HL-60 (cell line): ENCODE measurements at regions not wholly inside any gene's neighbourhood (a gene's known extent, or its start where the extent isn't known, plus 50 kb on each side); places are given as distances from the start of the nearest gene placed in this dataset.

ENCODE experiments used
- CTCF ChIP-seq: IDR thresholded peaks from one replicate; pipeline ENCODE4 v1.5.1; 2011; ENCODE audit warnings: low read length, control low read depth, inconsistent platforms; ENCODE audit not compliant: insufficient read depth
- GABPA ChIP-seq: IDR thresholded peaks from 2 replicates; pipeline ENCODE4 v1.6.1; 2012; ENCODE audit warnings: low read depth
- POLR2AphosphoS5 ChIP-seq: IDR thresholded peaks from 2 replicates; pipeline ENCODE4 v1.6.1; 2012; ENCODE audit warnings: low read depth
- REST ChIP-seq: IDR thresholded peaks from 2 replicates; pipeline ENCODE4 v1.6.1; 2012; ENCODE audit warnings: low read depth; ENCODE audit not compliant: insufficient replicate concordance

- TF ChIP-seq GABPA: no peak
- TF ChIP-seq REST: no peak
- no peak for TF ChIP-seq CTCF
- TF ChIP-seq POLR2AphosphoS5: no peak
These were observed 351.4 kb downstream of the CNTN3 start for GRCh38 chr3:74263031-74263430.
